SK-N-SH treated with all-trans-retinoic acid at 6 μM for 48 hours (cell line): ENCODE measurements at regions not wholly inside any gene's neighbourhood (a gene's known extent, or its start where the extent isn't known, plus 50 kb on each side); places are given as distances from the start of the nearest gene placed in this dataset.

Experiments used
- ATAC-seq: fragments of 200-7000 bp; cut with Tn5 transposase; 3 replicates; pipeline ENCODE4 v1.9.1; 2020; ENCODE audit warnings: mild to moderate bottlenecking, moderate library complexity
- ARNTL ChIP-seq: fragments of 450-650 bp; formaldehyde crosslinking; IDR thresholded peaks from 2 replicates; pipeline ENCODE4 v1.5.0; 2020; ENCODE audit warnings: low read depth, mild to moderate bottlenecking, moderate library complexity, borderline replicate concordance
- BACH2 ChIP-seq: fragments of 250-450 bp; sonication (Bioruptor Pico); IDR thresholded peaks from 2 replicates; pipeline ENCODE4 v1.9.0; 2021; ENCODE audit warnings: mild to moderate bottlenecking, borderline replicate concordance
- CREB5 ChIP-seq: fragments of 250-450 bp; sonication (Bioruptor Pico); IDR thresholded peaks from 2 replicates; pipeline ENCODE4 v1.5.1; 2020; ENCODE audit warnings: low read depth, mild to moderate bottlenecking, moderate library complexity
- CSDC2 ChIP-seq: fragments of 250-450 bp; sonication (Bioruptor Pico); IDR thresholded peaks from 2 replicates; pipeline ENCODE4 v1.5.0; 2020; ENCODE audit warnings: mild to moderate bottlenecking, moderate library complexity
- CSRNP3 ChIP-seq: fragments of 250-450 bp; sonication (Bioruptor Pico); IDR thresholded peaks from 2 replicates; pipeline ENCODE4 v1.5.1; 2021; ENCODE audit warnings: mild to moderate bottlenecking, moderate library complexity
- ESRRG ChIP-seq: fragments of 250-450 bp; sonication (Bioruptor Pico); IDR thresholded peaks from 2 replicates; pipeline ENCODE4 v1.6.1; 2021; ENCODE audit warnings: mild to moderate bottlenecking
- GLIS3 ChIP-seq: fragments of 250-450 bp; sonication (Bioruptor Pico); IDR thresholded peaks from 2 replicates; pipeline ENCODE4 v1.5.0; 2020; ENCODE audit warnings: mild to moderate bottlenecking, moderate library complexity
- ISL1 ChIP-seq: fragments of 250-450 bp; sonication (Bioruptor Pico); IDR thresholded peaks from 2 replicates; pipeline ENCODE4 v2.1.2; 2022; ENCODE audit warnings: mild to moderate bottlenecking, moderate library complexity
- OSR1 ChIP-seq: fragments of 250-450 bp; sonication (Bioruptor Pico); IDR thresholded peaks from 2 replicates; pipeline ENCODE4 v1.8.0; 2022; ENCODE audit warnings: moderate library complexity, mild to moderate bottlenecking, inconsistent platforms
- PATZ1 ChIP-seq: fragments of 250-450 bp; sonication (Bioruptor Pico); IDR thresholded peaks from 2 replicates; pipeline ENCODE4 v1.8.0; 2020; ENCODE audit warnings: mild to moderate bottlenecking, moderate library complexity, borderline replicate concordance
- PPARA ChIP-seq: fragments of 250-450 bp; sonication (Bioruptor Pico); IDR thresholded peaks from 2 replicates; pipeline ENCODE4 v1.5.0; 2020; ENCODE audit warnings: mild to moderate bottlenecking, borderline replicate concordance
- RARB ChIP-seq: fragments of 250-450 bp; sonication (Bioruptor Pico); IDR thresholded peaks from 2 replicates; pipeline ENCODE4 v1.8.0; 2021; ENCODE audit warnings: mild to moderate bottlenecking, moderate library complexity
- SNAI2 ChIP-seq: fragments of 250-450 bp; sonication (Bioruptor Pico); IDR thresholded peaks from 2 replicates; pipeline ENCODE4 v1.5.0; 2020; ENCODE audit warnings: mild to moderate bottlenecking, moderate library complexity
- TCF4 ChIP-seq: fragments of 250-450 bp; sonication (Bioruptor Pico); IDR thresholded peaks from 2 replicates; pipeline ENCODE4 v1.8.0; 2021; ENCODE audit warnings: mild to moderate bottlenecking, moderate library complexity, borderline replicate concordance
- TOX ChIP-seq: fragments of 250-450 bp; sonication (Bioruptor Pico); IDR thresholded peaks from 2 replicates; pipeline ENCODE4 v1.8.0; 2021; ENCODE audit warnings: mild to moderate bottlenecking, moderate library complexity, borderline replicate concordance
- TSHZ2 ChIP-seq: fragments of 250-450 bp; sonication (Bioruptor Pico); IDR thresholded peaks from 2 replicates; pipeline ENCODE4 v1.5.0; 2020; ENCODE audit warnings: mild to moderate bottlenecking, moderate library complexity
- ZC3H10 ChIP-seq: fragments of 250-450 bp; sonication (Bioruptor Pico); IDR thresholded peaks from 2 replicates; pipeline ENCODE4 v1.5.1; 2021; ENCODE audit warnings: mild to moderate bottlenecking, moderate library complexity
- ZFP3 ChIP-seq: fragments of 250-450 bp; sonication (Bioruptor Pico); IDR thresholded peaks from 2 replicates; pipeline ENCODE4 v1.5.0; 2020; ENCODE audit warnings: mild to moderate bottlenecking, moderate library complexity
- ZFP30 ChIP-seq: fragments of 450-650 bp; formaldehyde crosslinking; IDR thresholded peaks from 2 replicates; pipeline ENCODE4 v1.5.0; 2022; ENCODE audit warnings: mild to moderate bottlenecking, moderate library complexity
- ZNF565 ChIP-seq: fragments of 450-650 bp; formaldehyde crosslinking; conservative IDR thresholded peaks from 2 replicates; pipeline ENCODE4 v1.5.0; 2020; ENCODE audit warnings: low read depth, mild to moderate bottlenecking, moderate library complexity
- ZNF70 ChIP-seq: fragments of 450-650 bp; formaldehyde crosslinking; IDR thresholded peaks from 2 replicates; pipeline ENCODE4 v1.5.0; 2020; ENCODE audit warnings: mild to moderate bottlenecking, moderate library complexity
- ZNF8 ChIP-seq: fragments of 450-650 bp; formaldehyde crosslinking; IDR thresholded peaks from 2 replicates; pipeline ENCODE4 v1.5.0; 2020; ENCODE audit warnings: mild to moderate bottlenecking, moderate library complexity

- ATAC-seq, result no peak
Measured at GRCh38 chr16:79402356-79402755, 198.2 kb downstream of the MAF start.

GRCh38 chr16:79401782-79402181 lies 198.8 kb downstream of the MAF start:
- ATAC-seq, result no peak

More at GRCh38 chr16:79402356-79402755, 198.2 kb downstream of the MAF start:
- TF ChIP-seq SNAI2 (no peak), TCF4 (CRISPR knock-in tag) (no peak), PPARA (CRISPR knock-in tag) (no peak), RARB (CRISPR knock-in tag) (no peak), ESRRG (no peak), TSHZ2 (CRISPR knock-in tag) (no peak), ZNF8 (CRISPR knock-in tag) (no peak), ZFP30 (CRISPR knock-in tag) (no peak), ZNF70 (CRISPR knock-in tag) (no peak), CSDC2 (CRISPR knock-in tag) (no peak), CREB5 (CRISPR knock-in tag) (no peak), ZNF565 (no peak), ZC3H10 (no peak)

More at GRCh38 chr16:79401782-79402181, 198.8 kb downstream of the MAF start:
- no peak for TF ChIP-seq CREB5 (CRISPR knock-in tag)
- no peak for TF ChIP-seq TSHZ2 (CRISPR knock-in tag)
- no peak for TF ChIP-seq BACH2
- no peak for TF ChIP-seq ZNF565
- TF ChIP-seq OSR1, result no peak
- TF ChIP-seq TCF4 (CRISPR knock-in tag), result no peak
- no peak for TF ChIP-seq ARNTL (CRISPR knock-in tag)
- TF ChIP-seq ESRRG, result no peak
- TF ChIP-seq CSRNP3 (CRISPR knock-in tag), result no peak
- no peak for TF ChIP-seq CSDC2 (CRISPR knock-in tag)
- no peak for TF ChIP-seq ZNF70 (CRISPR knock-in tag)
- TF ChIP-seq ZC3H10, result no peak
- no peak for TF ChIP-seq SNAI2
- no peak for TF ChIP-seq GLIS3 (CRISPR knock-in tag)
- no peak for TF ChIP-seq PPARA (CRISPR knock-in tag)
- no peak for TF ChIP-seq TOX (CRISPR knock-in tag)
- TF ChIP-seq PATZ1, result no peak
- no peak for TF ChIP-seq ZFP3
- no peak for TF ChIP-seq ISL1
